Sigmoid colon (tissue), 6 donors: ENCODE measurements at regions not wholly inside any gene's neighbourhood (a gene's known extent, or its start where the extent isn't known, plus 50 kb on each side); places are given as distances from the start of the nearest gene placed in this dataset.

Experiments
- DNase-seq: peaks from one replicate; pipeline ENCODE4 v3.0.0-alpha.2; 2019
- H3K27ac ChIP-seq, 4 donors: fragments of 200-600 bp; sonication (generic); one replicate each; pipeline ENCODE4 v1.5.1; 2016 to 2019; ENCODE audit warnings: mild to moderate bottlenecking in 1 of 4
- H3K27me3 ChIP-seq, 3 donors: fragments of 200-600 bp; sonication (generic); one replicate each; pipeline ENCODE4 v1.5.1; 2019; ENCODE audit warnings: mild to moderate bottlenecking in 1 of 3
- H3K36me3 ChIP-seq, 4 donors: fragments of 200-600 bp; sonication (generic); one replicate each; pipeline ENCODE4 v1.5.1; 2016 to 2019
- H3K4me1 ChIP-seq, 4 donors: fragments of 200-600 bp; sonication (generic); one replicate each; pipeline ENCODE4 v1.5.1; 2017 to 2019
- H3K4me3 ChIP-seq, 4 donors: fragments of 200-600 bp; sonication (generic); one replicate each; pipeline ENCODE4 v1.5.1; 2017 to 2019; ENCODE audit warnings: mild to moderate bottlenecking in 2 of 4, moderate library complexity in 1 of 4
- H3K9me3 ChIP-seq, 4 donors: fragments of 200-600 bp in 3 of 4; sonication (generic) in 3 of 4; one replicate each; pipeline versions ENCODE4 v1.5.1 to v1.6.1; 2013 to 2019
- EP300 ChIP-seq, 4 donors: sonication (generic); formaldehyde crosslinking; IDR thresholded peaks; one replicate each; pipeline ENCODE4 v1.6.1; 2017; ENCODE audit warnings: antibody characterized with exemption in 4 of 4
- POLR2A ChIP-seq, 2 donors: fragments of 450-650 bp; IDR thresholded peaks; one replicate each; pipeline ENCODE4 v1.6.1; 2016; ENCODE audit warnings: antibody characterized with exemption in 2 of 2, mild to moderate bottlenecking in 2 of 2, moderate library complexity in 2 of 2
- POLR2AphosphoS5 ChIP-seq, 4 donors: sonication (generic); formaldehyde crosslinking; IDR thresholded peaks; one replicate each; pipeline ENCODE4 v1.6.1; 2017; ENCODE audit warnings: antibody characterized with exemption in 4 of 4
- WGBS, 2 donors: extraction: QIAGEN DNeasy Blood & Tissue Kit; methylation state at CpG; one replicate each; pipeline ENCODE4 v1.1.7; 2013; 5-methylcytosine and 5-hydroxymethylcytosine counted together
- intact Hi-C: fragments of 100-400 bp; cut with DNase I; formaldehyde crosslinking; loops from one replicate; pipeline ENCODE4 v1.15.1; 2023
- TF ChIP-seq, protein P1 (sequence below), 4 experiments: fragments of 450-650 bp in 3 of 4; fragments of 200-600 bp in 1 of 4; IDR thresholded peaks; one replicate each; pipeline ENCODE4 v1.5.1; 2016 to 2019; ENCODE audit warnings: antibody characterized with exemption in 4 of 4, mild to moderate bottlenecking in 3 of 4, moderate library complexity in 2 of 4
- donor health status: healthy with polysubstance abuse.
- donor health status: healthy.

DNA sequence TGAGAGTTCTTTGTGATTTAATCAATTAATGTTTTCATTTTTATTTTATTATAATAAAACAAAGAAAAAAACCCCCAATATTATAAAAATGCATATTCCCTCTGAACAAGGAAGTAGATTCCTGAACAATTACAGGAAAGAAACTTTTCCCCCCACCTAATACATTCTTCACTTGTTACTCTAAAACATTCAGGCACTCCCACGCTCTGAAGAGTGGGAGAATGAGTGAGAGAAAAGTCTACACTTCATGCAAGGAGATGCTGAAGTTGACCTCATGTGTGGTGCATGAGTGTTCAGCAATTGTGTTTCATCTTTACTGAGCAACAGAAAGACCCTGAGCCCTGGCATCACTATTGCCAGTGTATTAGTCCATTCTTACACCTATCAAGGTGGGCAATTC lies 244.2 kb upstream of the IGFBP3 start:
- Histone ChIP-seq H3K4me3 (no peak overlapping the region), H3K27me3 (no peaks in the 10 kb centered on the region), H3K36me3 (no peaks in the 10 kb centered on the region), H3K9me3 (no peaks in the 10 kb centered on the region), H3K27ac (no peak overlapping the region), H3K4me1 (peaks cover 0 to 9% (median 4%) of the 10 kb centered on the region in 4 donors)
- WGBS, 2 donors = 90 to 94% methylated on average over 1 of the region's 1 CpG
- no peak for DNase-seq
- intact Hi-C loops = no loop called here
- TF ChIP-seq POLR2A (IDR thresholded peaks at IDR 0.05) = no peak
- TF ChIP-seq, protein P1, sequence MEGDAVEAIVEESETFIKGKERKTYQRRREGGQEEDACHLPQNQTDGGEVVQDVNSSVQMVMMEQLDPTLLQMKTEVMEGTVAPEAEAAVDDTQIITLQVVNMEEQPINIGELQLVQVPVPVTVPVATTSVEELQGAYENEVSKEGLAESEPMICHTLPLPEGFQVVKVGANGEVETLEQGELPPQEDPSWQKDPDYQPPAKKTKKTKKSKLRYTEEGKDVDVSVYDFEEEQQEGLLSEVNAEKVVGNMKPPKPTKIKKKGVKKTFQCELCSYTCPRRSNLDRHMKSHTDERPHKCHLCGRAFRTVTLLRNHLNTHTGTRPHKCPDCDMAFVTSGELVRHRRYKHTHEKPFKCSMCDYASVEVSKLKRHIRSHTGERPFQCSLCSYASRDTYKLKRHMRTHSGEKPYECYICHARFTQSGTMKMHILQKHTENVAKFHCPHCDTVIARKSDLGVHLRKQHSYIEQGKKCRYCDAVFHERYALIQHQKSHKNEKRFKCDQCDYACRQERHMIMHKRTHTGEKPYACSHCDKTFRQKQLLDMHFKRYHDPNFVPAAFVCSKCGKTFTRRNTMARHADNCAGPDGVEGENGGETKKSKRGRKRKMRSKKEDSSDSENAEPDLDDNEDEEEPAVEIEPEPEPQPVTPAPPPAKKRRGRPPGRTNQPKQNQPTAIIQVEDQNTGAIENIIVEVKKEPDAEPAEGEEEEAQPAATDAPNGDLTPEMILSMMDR (IDR thresholded peaks at IDR 0.05) = no peak
- no peak for TF ChIP-seq POLR2AphosphoS5 (IDR thresholded peaks at IDR 0.05)
- no peak for TF ChIP-seq EP300 (IDR thresholded peaks at IDR 0.05)

DNA sequence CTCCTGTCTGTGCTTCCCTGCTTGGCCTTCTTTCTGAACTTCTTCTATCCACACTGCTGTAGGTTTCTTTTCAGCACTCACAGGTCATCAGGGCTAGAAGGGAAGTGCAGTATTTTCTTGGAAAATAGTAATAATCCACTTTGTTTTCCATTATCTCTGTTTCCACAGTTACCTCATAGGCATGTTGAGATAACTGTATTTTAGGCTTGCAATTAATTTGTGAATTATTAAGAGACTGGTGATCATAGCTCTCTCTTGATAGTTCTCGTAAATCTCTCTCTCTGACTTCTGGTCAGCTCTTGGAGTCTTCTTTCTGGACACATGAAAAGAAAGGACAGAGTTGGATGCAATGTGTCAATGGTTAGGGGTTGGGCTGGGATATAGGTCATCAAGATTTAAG lies 243.6 kb upstream of the IGFBP3 start:
- intact Hi-C loops = no loop called here
- Histone ChIP-seq H3K4me1 (peaks cover 0 to 9% (median 4%) of the 10 kb centered on the region in 4 donors), H3K27ac (no peak overlapping the region), H3K27me3 (no peaks in the 10 kb centered on the region), H3K36me3 (no peaks in the 10 kb centered on the region), H3K4me3 (no peak overlapping the region), H3K9me3 (no peaks in the 10 kb centered on the region)
- 64 to 93% methylated on average over 1 of the region's 1 CpG for WGBS, 2 donors
- DNase-seq = no peak
- no peak for TF ChIP-seq POLR2A (IDR thresholded peaks at IDR 0.05)
- TF ChIP-seq, protein P1 (IDR thresholded peaks at IDR 0.05) = no peak
- no peak for TF ChIP-seq POLR2AphosphoS5 (IDR thresholded peaks at IDR 0.05)
- no peak for TF ChIP-seq EP300 (IDR thresholded peaks at IDR 0.05)

DNA sequence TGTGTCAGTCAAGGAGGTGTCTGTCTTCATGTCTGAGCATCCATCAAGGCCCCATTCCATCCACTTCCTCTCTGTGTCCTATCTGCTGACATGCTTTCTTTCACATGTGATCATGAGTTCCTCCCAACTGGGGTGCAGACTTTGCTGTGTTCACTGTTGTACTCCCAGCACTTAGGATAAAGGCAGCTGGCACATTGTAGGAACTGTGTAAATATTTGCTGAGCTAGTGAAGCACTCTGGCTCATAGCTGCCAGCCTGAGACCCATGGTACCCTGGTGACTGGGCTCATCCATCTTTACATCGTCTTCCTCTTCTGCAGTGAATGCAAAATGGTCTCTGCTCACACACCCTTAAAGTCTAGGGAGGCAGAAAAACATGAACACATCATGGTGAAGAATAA lies 242.2 kb upstream of the IGFBP3 start:
- TF ChIP-seq, protein P1 (IDR thresholded peaks at IDR 0.05) = no peak
- TF ChIP-seq POLR2A (IDR thresholded peaks at IDR 0.05) (no peak), POLR2AphosphoS5 (IDR thresholded peaks at IDR 0.05) (no peak), EP300 (IDR thresholded peaks at IDR 0.05) (no peak)
- no peak overlapping the region for H3K4me3 ChIP-seq
- H3K4me1 ChIP-seq = peaks cover 0 to 9% (median 4%) of the 10 kb centered on the region in 4 donors
- H3K9me3 ChIP-seq = no peaks in the 10 kb centered on the region
- DNase-seq = no peak
- no peaks in the 10 kb centered on the region for H3K27me3 ChIP-seq
- 66 to 77% methylated on average over 1 of the region's 1 CpG for WGBS, 2 donors
- no peak overlapping the region for H3K27ac ChIP-seq
- no peaks in the 10 kb centered on the region for H3K36me3 ChIP-seq
- intact Hi-C loops = no loop called here

DNA sequence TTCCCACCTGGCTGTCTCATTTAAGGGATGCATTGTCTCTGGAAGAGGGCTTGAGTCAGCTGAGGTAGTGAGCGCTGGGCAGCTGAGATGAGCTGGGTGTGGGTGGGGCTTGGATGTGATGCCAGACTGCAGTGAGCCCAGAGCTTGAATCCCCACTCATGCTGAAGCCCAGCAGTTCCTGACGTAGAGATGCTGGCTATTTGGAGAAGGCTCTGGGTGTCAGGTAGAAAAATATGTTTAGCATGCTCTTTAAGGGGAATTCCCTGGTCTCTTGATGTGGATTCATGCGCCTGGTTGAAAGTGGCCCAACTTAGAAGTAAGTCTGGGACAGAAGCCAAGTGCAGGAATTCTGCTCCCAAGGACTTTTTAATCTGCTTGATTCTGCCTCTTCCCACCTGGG lies 241.5 kb upstream of the IGFBP3 start:
- peaks cover 0 to 9% (median 4%) of the 10 kb centered on the region in 4 donors for H3K4me1 ChIP-seq
- H3K4me3 ChIP-seq = no peak overlapping the region
- no peaks in the 10 kb centered on the region for H3K9me3 ChIP-seq
- DNase-seq = no peak
- WGBS, 2 donors = 61 to 79% methylated on average over 3 of the region's 3 CpGs
- intact Hi-C loops = no loop called here
- no peaks in the 10 kb centered on the region for H3K27me3 ChIP-seq
- TF ChIP-seq POLR2AphosphoS5 (IDR thresholded peaks at IDR 0.05) = no peak
- no peak for TF ChIP-seq EP300 (IDR thresholded peaks at IDR 0.05)
- TF ChIP-seq POLR2A (IDR thresholded peaks at IDR 0.05) = no peak
- TF ChIP-seq, protein P1 (IDR thresholded peaks at IDR 0.05) = no peak
- no peak overlapping the region for H3K27ac ChIP-seq
- no peaks in the 10 kb centered on the region for H3K36me3 ChIP-seq

DNA sequence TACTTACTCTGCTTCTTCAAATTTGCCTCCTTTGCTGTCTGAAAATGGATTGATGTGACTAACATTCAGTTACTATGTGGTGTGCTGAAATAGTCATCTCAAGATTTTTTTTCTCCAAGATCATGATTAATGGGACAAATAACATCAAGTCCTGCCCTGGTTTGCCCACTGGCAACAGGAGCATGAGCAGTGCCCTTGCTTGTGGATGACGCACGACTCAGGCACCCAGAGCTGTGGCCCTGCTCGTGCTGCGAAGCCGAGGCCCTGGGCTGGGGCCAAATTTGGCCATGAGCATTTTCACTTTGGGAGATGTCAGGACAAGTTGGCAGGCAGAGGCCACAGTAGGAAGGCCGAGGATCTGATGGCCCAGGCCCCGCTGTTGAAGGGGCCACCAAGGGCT lies 239.8 kb upstream of the IGFBP3 start:
- Histone ChIP-seq H3K27ac (no peak overlapping the region), H3K27me3 (no peaks in the 10 kb centered on the region), H3K36me3 (no peaks in the 10 kb centered on the region), H3K4me1 (peaks cover 0 to 9% (median 4%) of the 10 kb centered on the region in 4 donors), H3K4me3 (no peak overlapping the region), H3K9me3 (no peaks in the 10 kb centered on the region)
- intact Hi-C loops = no loop called here
- no peak for DNase-seq
- WGBS, 2 donors = 91 to 93% methylated on average over 7 of the region's 7 CpGs
- TF ChIP-seq POLR2AphosphoS5 (IDR thresholded peaks at IDR 0.05) (no peak), EP300 (IDR thresholded peaks at IDR 0.05) (no peak), POLR2A (IDR thresholded peaks at IDR 0.05) (no peak)
- TF ChIP-seq, protein P1 (IDR thresholded peaks at IDR 0.05) = no peak
